ENCODE measurements at regions not wholly inside any gene's neighbourhood (a gene's known extent, or its start where the extent isn't known, plus 50 kb on each side); places are given as distances from the start of the nearest gene placed in this dataset.

GRCh38 chr9:105835721-105836120, 141.4 kb downstream of the TMEM38B start:
- TF ChIP-seq EZH2 (IDR thresholded peaks at IDR 0.05; ENCODE audit: insufficient read depth, poor library complexity, severe bottlenecking), result no peak
- no peak for TF ChIP-seq EZH2phosphoT487 (IDR thresholded peaks at IDR 0.05; ENCODE audit: insufficient read depth, low read depth)
